Kidney tubule cell (primary cell): ENCODE measurements at regions not wholly inside any gene's neighbourhood (a gene's known extent, or its start where the extent isn't known, plus 50 kb on each side); places are given as distances from the start of the nearest gene placed in this dataset.

Experiments
- DNase-seq: peaks from one replicate; pipeline ENCODE4 v3.0.0-alpha.2; 2018; ENCODE audit warnings: low spot score

DNA sequence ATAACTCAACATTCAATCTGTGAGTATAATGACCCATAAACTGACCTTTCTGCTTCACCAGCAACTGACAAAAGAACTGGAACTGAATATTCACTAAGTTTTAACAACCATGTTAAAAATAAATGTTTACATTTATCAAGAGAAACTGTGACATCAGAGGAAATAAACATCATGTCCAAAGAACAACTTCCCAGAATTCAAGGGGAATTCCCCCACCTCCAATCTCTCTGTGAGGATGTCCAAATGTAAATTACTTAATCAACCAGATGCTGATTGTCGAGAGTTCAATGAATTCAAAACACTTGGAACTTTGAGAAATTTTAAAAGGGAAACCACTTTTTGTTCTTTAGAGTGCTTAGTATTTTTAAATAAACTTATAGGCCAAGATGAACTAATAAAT lies 365.6 kb upstream of the ADGRL2 start:
- DNase-seq = no peak

DNA sequence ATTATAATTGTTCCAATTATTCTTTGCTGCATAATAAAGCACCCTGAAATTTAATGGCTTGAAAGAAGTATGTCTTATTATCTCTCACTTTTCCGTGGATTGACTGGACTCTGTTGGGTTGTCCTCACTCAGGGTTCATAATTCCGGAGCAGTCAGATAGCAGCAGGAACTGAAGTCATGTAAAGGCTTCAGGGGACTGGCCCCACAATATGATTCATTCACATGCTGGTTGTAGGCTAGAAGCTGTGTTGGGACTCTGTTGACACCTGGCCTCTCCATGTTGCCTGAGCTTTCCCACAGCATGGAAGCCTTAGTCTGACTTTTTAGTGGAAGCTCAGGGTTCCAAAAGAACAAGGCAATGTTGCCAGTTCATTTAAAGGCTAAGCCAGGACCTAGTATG lies 367.1 kb upstream of the ADGRL2 start:
- DNase-seq = peak; percentile 27

DNA sequence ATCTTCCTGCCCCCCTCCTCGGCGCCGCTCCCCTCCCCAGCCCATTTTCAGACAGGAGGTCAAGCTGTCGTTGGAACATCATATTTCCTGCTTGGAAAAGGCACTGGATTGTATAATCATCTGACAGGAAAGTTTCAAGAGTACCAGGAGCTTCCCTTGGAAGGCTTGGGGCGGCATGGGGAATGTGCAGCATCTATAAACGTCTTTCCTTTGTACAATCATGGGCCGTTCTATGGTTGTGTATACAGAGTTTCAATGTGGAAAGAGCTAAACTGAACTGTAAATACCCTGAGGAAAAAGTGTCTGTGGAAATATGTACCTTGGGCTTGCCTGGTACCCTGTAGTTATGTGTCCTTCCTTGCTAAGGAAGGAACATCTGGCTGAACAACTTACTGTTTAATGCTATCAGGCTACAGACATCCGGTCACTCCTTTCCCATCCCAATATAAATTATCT lies 368.1 kb upstream of the ADGRL2 start:
- DNase-seq = no peak

GRCh38 chr1:81432059-81432458 lies 368.7 kb upstream of the ADGRL2 start:
- no peak for DNase-seq

DNA sequence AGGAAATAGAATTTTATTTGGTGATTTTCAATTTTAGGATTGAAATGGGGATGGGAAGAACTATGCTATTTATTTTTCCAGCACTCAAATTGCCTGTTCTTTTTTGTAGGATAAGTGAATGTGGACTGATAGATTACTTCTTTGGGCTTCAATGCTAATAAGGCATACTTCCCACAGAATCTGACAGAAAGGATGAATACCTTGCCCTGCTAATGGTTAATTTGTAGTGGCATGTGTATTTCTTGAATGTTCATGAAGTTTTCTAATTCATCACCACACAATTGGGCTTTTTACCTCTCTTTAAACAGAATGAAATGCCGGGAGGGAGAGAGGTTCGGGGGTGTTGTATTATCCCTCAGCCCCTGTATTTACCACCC lies 369.1 kb upstream of the ADGRL2 start:
- no peak for DNase-seq

DNA sequence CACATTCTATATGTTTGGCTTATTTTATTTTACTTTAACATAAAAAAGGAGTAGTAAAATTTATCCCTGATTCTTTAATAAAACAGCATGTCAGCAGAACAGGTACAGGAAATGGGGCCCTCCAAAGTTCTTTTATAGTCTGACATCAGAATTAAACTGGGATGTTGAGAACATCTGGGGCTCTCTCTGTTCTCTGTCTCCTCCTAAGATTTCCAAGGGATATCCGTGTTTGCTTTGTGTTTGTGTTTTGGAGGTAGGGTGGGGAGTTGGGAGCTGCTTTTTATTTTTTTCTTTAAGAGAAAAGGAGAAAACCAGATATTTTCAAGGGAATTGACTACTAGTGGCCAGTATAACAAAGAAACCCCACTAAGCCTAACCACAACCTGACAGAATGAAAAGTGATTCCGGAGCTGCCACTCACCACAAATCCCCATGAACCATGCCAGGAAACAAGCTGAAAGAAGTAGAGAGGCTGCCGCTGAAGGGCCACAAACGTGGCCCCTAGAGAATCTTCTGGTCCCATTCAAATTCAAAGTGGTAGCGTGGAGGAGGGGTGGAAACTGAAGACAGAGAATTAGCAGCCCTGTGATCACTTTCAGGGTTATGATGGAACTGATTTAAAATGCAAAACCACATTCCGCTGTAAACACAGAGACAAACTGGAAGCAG lies 369.6 kb upstream of the ADGRL2 start:
- DNase-seq = no peak

DNA sequence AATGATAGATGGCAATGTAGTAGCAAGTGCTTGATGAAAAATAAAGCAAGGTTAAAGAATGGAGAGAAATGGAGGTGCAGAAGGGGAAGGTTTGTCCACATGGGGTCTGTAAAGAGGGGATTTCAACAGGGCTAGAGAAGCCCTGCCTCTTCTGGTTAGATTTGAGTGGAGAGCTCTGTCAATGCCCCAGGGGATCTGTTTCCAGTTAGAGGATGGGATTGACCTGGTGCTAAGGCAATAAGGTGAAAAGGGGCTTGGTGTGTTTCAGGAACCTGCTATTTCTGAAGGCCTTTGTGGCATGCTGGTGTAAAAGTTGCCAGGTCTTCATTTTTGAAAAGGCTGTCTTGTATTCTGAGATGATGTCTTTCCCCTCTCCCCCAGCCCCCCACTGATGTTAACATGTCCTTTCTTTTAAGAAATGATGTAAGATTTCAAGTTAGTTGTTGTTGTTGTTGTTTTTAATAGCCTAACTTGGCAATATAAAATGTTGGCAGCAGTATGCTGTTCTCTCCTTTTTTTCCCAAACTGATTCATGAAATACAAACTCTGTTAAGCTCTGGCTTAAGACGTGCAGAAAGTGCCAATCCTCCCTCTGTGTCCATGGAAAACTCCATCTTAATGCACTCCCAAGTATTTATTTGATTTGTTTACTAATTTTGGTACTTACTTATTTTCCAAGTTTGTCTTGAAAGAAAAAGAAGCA lies 370.3 kb upstream of the ADGRL2 start:
- DNase-seq = no peak

- peak; percentile 64 for DNase-seq
These were observed 371.7 kb upstream of the ADGRL2 start for GRCh38 chr1:81428998-81429397.

DNA sequence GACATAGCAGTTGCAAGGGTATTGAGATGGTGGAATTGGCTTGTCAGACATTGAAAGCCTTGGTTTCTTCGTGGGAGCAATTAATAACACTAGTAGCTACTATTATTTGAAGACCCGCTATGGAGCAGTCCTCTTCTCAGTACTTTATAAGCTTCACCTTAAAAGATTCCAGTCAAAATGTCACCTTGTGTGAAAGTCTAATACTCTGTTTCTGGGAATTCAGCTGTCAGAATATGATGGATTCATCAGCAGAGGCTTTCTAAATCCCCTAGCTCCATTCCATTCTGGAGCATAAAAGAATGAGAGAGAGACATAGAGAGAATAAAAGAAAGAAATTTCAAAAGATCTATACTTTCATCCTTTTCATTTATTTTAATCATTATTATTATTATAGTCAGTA lies 375.9 kb upstream of the ADGRL2 start:
- DNase-seq = no peak

DNA sequence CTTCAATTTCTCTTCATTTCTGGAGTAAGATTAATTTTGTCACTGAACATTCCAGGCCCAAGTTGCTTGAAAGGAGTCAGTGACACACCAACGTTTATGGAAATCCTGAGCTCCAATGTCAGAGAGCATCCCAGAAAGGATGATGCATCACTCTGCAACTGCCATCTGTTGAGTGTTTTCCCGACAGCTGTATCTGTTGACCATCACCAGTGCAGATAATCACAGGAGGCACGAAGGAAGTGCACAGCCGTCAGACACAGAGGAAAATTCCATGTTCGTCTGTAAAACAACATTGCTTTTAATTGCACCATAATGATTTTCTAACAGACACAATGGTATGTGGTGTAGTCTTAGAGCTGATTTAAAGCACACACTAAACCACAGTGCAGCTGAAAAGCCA lies 376.7 kb upstream of the ADGRL2 start:
- no peak for DNase-seq

GRCh38 chr1:81420760-81421159 lies 380.0 kb upstream of the ADGRL2 start:
- no peak for DNase-seq

GRCh38 chr1:81414488-81415015 lies 386.2 kb upstream of the ADGRL2 start:
- DNase-seq = peak; percentile 64

DNA sequence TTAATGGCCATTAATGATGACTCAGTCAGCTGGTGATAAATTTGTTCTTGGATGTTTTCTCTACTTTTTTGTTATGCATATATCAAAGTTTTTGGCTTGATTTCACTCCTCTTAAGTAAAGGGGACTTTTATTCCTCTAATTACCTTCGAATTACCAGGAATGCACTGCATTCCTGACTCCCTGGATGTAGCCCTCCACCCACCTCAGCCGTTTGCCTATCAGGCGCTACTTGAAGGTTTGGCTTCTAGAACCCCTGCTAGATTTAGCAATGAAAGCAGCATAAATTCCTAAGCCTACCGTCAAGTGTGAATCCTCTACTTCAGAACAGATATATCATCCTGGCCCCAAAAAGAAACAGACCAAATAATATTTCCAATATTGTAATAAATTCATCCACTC lies 387.8 kb upstream of the ADGRL2 start:
- DNase-seq = no peak

DNA sequence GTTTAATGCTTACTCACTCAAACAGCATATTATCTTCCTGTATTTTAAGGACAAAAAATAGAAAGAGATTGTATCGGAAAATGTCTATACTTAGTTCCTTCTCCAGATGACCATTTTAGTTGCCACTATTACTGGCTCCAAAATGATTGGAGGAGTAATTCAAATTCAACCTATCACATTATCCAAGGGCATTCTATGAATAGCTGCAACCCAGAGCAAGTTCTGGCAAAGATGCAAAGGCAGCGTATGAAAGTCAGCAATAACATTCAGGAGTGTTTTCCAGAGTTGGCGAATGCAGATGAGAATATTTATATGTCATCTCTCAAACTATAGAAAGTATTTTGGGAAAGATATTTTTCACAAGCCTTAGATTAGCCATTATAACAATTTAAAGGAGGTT lies 389.8 kb upstream of the ADGRL2 start:
- no peak for DNase-seq

DNA sequence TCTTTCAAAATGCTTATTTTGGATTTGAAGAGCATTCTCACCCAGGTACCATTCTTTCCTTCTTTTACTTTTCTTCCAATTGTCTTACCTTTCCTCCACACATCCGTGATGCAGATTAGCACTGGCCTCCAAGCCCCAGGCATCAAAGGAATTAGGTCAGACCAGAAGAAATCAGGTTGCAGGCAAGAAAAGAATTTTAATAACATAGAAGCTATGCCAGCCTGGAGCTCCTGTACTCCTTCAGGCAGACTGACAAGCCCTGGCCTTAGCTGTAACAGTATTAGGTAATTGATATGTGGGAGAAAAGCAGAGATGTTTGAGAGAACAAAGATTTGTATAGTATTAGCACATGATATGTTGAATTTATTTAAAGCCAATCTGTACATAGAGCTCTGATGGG lies 390.4 kb upstream of the ADGRL2 start:
- no peak for DNase-seq

- no peak for DNase-seq
These were observed 390.9 kb upstream of the ADGRL2 start for GRCh38 chr1:81409780-81410274.

- no peak for DNase-seq
These were observed 391.5 kb upstream of the ADGRL2 start for GRCh38 chr1:81409262-81409661.

- DNase-seq = no peak
These were observed 392.3 kb upstream of the ADGRL2 start for GRCh38 chr1:81408419-81408818.

DNA sequence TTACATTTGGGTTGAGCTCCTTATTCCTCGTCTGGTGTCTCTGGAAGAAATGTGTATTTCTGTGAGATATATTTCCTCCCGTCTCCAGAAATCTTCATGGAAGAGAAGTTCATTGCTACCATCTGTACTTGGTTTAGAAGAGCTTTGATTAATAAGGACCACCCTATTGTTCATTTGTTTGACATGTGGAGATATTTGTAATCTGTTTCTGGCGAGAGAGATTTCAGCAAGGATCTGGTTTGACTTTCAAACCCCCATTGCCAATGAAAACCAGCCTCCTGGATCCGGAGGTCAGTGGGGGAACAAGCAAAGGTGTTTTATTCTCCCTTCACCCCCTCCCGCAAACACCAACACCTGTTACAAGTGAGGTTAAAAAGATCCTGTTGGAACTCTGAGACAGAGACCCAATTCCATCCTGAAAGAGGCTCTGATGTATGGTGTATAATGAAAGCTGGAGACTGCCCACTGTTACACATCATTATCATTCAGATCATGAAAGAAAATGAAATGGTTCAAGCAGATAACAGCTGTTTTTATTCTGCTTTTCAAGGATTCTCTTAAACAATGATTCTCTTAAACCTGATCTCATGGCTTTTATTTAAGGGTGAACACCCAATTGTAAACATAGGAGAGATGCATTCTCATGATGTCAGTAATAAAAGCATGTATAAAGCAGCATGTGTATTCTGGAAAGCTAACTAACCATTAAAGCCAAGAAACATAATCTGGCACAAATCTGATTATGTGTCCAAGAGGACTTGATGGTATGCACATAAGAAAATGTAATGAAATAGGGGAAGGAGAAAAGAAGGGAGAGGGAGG lies 393.5 kb upstream of the ADGRL2 start:
- DNase-seq = no peak

DNA sequence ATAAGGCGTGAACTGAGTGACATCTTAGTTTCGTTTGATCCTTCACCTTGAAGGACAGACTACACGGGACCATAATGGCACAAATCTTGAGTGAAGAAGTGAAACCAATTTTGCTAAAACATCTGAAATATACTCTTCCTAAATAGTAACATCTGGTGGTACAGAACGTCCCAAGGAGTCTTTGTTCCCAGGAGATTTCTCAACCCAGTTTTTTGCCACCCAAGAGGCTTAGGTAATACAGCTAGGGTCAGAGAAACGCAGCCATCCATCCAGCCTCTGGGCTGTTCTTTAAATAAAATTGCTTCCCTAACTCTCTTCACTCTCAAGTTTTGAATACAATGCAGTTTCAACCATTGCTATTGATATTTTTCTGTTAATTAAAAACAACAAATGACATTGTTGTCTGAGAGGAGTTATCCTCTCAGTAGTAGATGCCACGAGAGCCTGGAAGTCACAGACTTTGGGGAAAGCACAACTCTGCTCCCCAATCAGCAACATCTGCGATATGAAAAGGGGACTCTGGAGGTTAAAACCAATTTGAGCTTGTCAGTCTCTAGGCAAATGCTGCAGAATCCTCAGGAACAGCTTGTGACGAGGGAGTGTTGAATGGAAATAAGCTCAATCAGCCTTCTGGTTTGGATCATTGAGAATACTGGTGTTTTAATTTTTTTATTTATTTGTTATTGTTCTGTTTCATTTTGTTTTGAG lies 394.3 kb upstream of the ADGRL2 start:
- DNase-seq = no peak

DNA sequence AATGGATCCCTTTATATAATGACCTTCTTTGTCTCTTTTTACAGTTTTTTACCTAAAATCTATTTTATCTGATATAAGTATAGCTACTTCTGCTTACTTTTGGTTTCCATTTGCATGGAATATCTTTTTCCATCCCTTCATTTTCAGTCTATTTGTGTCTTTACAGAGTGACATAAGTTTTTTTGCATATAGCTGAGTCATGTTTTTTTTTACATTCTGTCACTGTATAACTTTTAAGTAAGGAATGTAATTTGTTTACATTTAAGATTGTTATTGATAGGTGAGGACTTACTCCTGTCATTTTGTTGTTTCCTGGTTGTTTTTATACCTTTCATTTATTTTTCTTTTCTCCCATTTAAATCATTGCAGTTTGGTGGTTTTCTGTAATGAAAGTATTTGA lies 402.7 kb upstream of the ADGRL2 start:
- DNase-seq = no peak
